ENCODE measurements at regions not wholly inside any gene's neighbourhood (a gene's known extent, or its start where the extent isn't known, plus 50 kb on each side); places are given as distances from the start of the nearest gene placed in this dataset.

GRCh38 chr9:27801545-27801944 lies 228.3 kb upstream of the C9orf72 start:
- 88% methylated on average over 3 of the region's 6 CpGs for WGBS
- no peaks in the 10 kb centered on the region for H3K27me3 ChIP-seq (ENCODE audit: control insufficient read depth in 1 of 2, insufficient read depth in 1 of 2, low read length in 2 of 2)

GRCh38 chr9:27802418-27802817 lies 229.1 kb upstream of the C9orf72 start:
- no peak overlapping the region for H2BK5ac ChIP-seq (ENCODE audit: low read depth, low read length, poor library complexity, severe bottlenecking)
- no peaks in the 10 kb centered on the region for H3K27me3 ChIP-seq (ENCODE audit: control insufficient read depth in 1 of 2, insufficient read depth in 1 of 2, low read length in 2 of 2)
- no peak overlapping the region for H2BK120ac ChIP-seq (ENCODE audit: low read depth, low read length)
- no peak overlapping the region for H3K27ac ChIP-seq (ENCODE audit: low read length, poor library complexity, severe bottlenecking)
- H3K14ac ChIP-seq (ENCODE audit: low read length in 2 of 2), result no peak overlapping the region
- no peak overlapping the region for H3K4ac ChIP-seq (ENCODE audit: low read depth in 1 of 2, low read length in 2 of 2)
- no peak overlapping the region for H3K4me2 ChIP-seq (ENCODE audit: low read length, poor library complexity, severe bottlenecking)
- H2BK12ac ChIP-seq (ENCODE audit: low read length in 2 of 2), result no peak overlapping the region
- no peaks in the 10 kb centered on the region for H3K9me3 ChIP-seq (ENCODE audit: control insufficient read depth, low read length)
- no peak overlapping the region for H3K18ac ChIP-seq (ENCODE audit: low read depth in 1 of 2, low read length in 2 of 2)
- no peak overlapping the region for H2AFZ ChIP-seq (ENCODE audit: low read depth, low read length)
- H3K36me3 ChIP-seq (ENCODE audit: control insufficient read depth in 1 of 2, insufficient read depth in 2 of 2, low read depth in 1 of 2, low read length in 2 of 2), result no peaks in the 10 kb centered on the region
- H2BK15ac ChIP-seq (ENCODE audit: low read depth, poor library complexity, severe bottlenecking), result no peak overlapping the region
- H3K4me3 ChIP-seq (ENCODE audit: insufficient read depth in 1 of 2, low read depth in 1 of 2, low read length in 2 of 2), result no peak overlapping the region
- no peak overlapping the region for H4K91ac ChIP-seq (ENCODE audit: low read length)
- no peak overlapping the region for H2AK5ac ChIP-seq (ENCODE audit: low read length, severe bottlenecking)
- 82% methylated on average over 3 of the region's 3 CpGs for WGBS
- H3K4me1 ChIP-seq (ENCODE audit: control insufficient read depth, insufficient read depth, low read depth, low read length), result no peaks in the 10 kb centered on the region
- H3K23ac ChIP-seq (ENCODE audit: low read length in 2 of 2), result no peak overlapping the region
- H3K9ac ChIP-seq (ENCODE audit: low read length), result no peak overlapping the region
- H3K79me1 ChIP-seq (replicated peaks; ENCODE audit: low read length, poor library complexity, severe bottlenecking), result no peaks in the 10 kb centered on the region
- DNase-seq, result no peak
- no peak overlapping the region for H4K8ac ChIP-seq (ENCODE audit: low read length)

More at GRCh38 chr9:27801545-27801944, 228.3 kb upstream of the C9orf72 start:
- no peak overlapping the region for H3K4me3 ChIP-seq (ENCODE audit: insufficient read depth in 1 of 2, low read depth in 1 of 2, low read length in 2 of 2)
- no peak overlapping the region for H3K9ac ChIP-seq (ENCODE audit: low read length)
- H3K4me1 ChIP-seq (ENCODE audit: control insufficient read depth, insufficient read depth, low read depth, low read length), result no peaks in the 10 kb centered on the region
- H3K4ac ChIP-seq (ENCODE audit: low read depth in 1 of 2, low read length in 2 of 2), result no peak overlapping the region
- H3K14ac ChIP-seq (ENCODE audit: low read length in 2 of 2), result no peak overlapping the region
- no peak overlapping the region for H2BK12ac ChIP-seq (ENCODE audit: low read length in 2 of 2)
- no peak overlapping the region for H2BK120ac ChIP-seq (ENCODE audit: low read depth, low read length)
- H3K79me1 ChIP-seq (replicated peaks; ENCODE audit: low read length, poor library complexity, severe bottlenecking), result no peaks in the 10 kb centered on the region
- H3K4me2 ChIP-seq (ENCODE audit: low read length, poor library complexity, severe bottlenecking), result no peak overlapping the region
- H4K91ac ChIP-seq (ENCODE audit: low read length), result no peak overlapping the region
- DNase-seq, result no peak
- no peak overlapping the region for H4K8ac ChIP-seq (ENCODE audit: low read length)
- H3K36me3 ChIP-seq (ENCODE audit: control insufficient read depth in 1 of 2, insufficient read depth in 2 of 2, low read depth in 1 of 2, low read length in 2 of 2), result no peaks in the 10 kb centered on the region
- no peak overlapping the region for H2BK15ac ChIP-seq (ENCODE audit: low read depth, poor library complexity, severe bottlenecking)
- H3K9me3 ChIP-seq (ENCODE audit: control insufficient read depth, low read length), result no peaks in the 10 kb centered on the region
- H2AK5ac ChIP-seq (ENCODE audit: low read length, severe bottlenecking), result no peak overlapping the region
- H3K23ac ChIP-seq (ENCODE audit: low read length in 2 of 2), result no peak overlapping the region
- H3K18ac ChIP-seq (ENCODE audit: low read depth in 1 of 2, low read length in 2 of 2), result no peak overlapping the region
- H3K27ac ChIP-seq (ENCODE audit: low read length, poor library complexity, severe bottlenecking), result no peak overlapping the region
- H2BK5ac ChIP-seq (ENCODE audit: low read depth, low read length, poor library complexity, severe bottlenecking), result no peak overlapping the region
- no peak overlapping the region for H2AFZ ChIP-seq (ENCODE audit: low read depth, low read length)

- Histone ChIP-seq H3K18ac (ENCODE audit: low read depth in 1 of 2, low read length in 2 of 2) (no peak overlapping the region), H3K4me1 (ENCODE audit: control insufficient read depth, insufficient read depth, low read depth, low read length) (no peaks in the 10 kb centered on the region), H3K4me2 (ENCODE audit: low read length, poor library complexity, severe bottlenecking) (no peak overlapping the region), H3K14ac (ENCODE audit: low read length in 2 of 2) (no peak overlapping the region), H3K9me3 (ENCODE audit: control insufficient read depth, low read length) (peaks cover 4% of the 10 kb centered on the region), H3K4ac (ENCODE audit: low read depth in 1 of 2, low read length in 2 of 2) (no peak overlapping the region), H3K4me3 (ENCODE audit: insufficient read depth in 1 of 2, low read depth in 1 of 2, low read length in 2 of 2) (no peak overlapping the region), H3K9ac (ENCODE audit: low read length) (no peak overlapping the region), H3K36me3 (ENCODE audit: control insufficient read depth in 1 of 2, insufficient read depth in 2 of 2, low read depth in 1 of 2, low read length in 2 of 2) (no peaks in the 10 kb centered on the region), H3K79me1 (replicated peaks; ENCODE audit: low read length, poor library complexity, severe bottlenecking) (no peaks in the 10 kb centered on the region), H4K8ac (ENCODE audit: low read length) (no peak overlapping the region), H3K27ac (ENCODE audit: low read length, poor library complexity, severe bottlenecking) (no peak overlapping the region), H2AFZ (ENCODE audit: low read depth, low read length) (no peak overlapping the region), H2BK120ac (ENCODE audit: low read depth, low read length) (no peak overlapping the region), H3K23ac (ENCODE audit: low read length in 2 of 2) (no peak overlapping the region), H2BK15ac (ENCODE audit: low read depth, poor library complexity, severe bottlenecking) (no peak overlapping the region), H4K91ac (ENCODE audit: low read length) (no peak overlapping the region), H2BK12ac (ENCODE audit: low read length in 2 of 2) (no peak overlapping the region), H3K27me3 (ENCODE audit: control insufficient read depth in 1 of 2, insufficient read depth in 1 of 2, low read length in 2 of 2) (no peaks in the 10 kb centered on the region), H2AK5ac (ENCODE audit: low read length, severe bottlenecking) (no peak overlapping the region), H2BK5ac (ENCODE audit: low read depth, low read length, poor library complexity, severe bottlenecking) (no peak overlapping the region)
- 63% methylated on average over 4 of the region's 4 CpGs for WGBS
- DNase-seq, result no peak
These were observed 235.6 kb upstream of the C9orf72 start for GRCh38 chr9:27808864-27809263.

- H3K14ac ChIP-seq (ENCODE audit: low read length in 2 of 2), result no peak overlapping the region
These were observed 244.5 kb upstream of the C9orf72 start for GRCh38 chr9:27817747-27818146.

More at GRCh38 chr9:27817747-27818146, 244.5 kb upstream of the C9orf72 start:
- Histone ChIP-seq H2BK120ac (ENCODE audit: low read depth, low read length) (no peak overlapping the region), H3K9me3 (ENCODE audit: control insufficient read depth, low read length) (no peaks in the 10 kb centered on the region), H2BK5ac (ENCODE audit: low read depth, low read length, poor library complexity, severe bottlenecking) (no peak overlapping the region), H2BK12ac (ENCODE audit: low read length in 2 of 2) (no peak overlapping the region), H3K4me1 (ENCODE audit: control insufficient read depth, insufficient read depth, low read depth, low read length) (no peaks in the 10 kb centered on the region), H3K27ac (ENCODE audit: low read length, poor library complexity, severe bottlenecking) (no peak overlapping the region), H3K4me3 (ENCODE audit: insufficient read depth in 1 of 2, low read depth in 1 of 2, low read length in 2 of 2) (no peak overlapping the region), H3K18ac (ENCODE audit: low read depth in 1 of 2, low read length in 2 of 2) (no peak overlapping the region), H3K9ac (ENCODE audit: low read length) (no peak overlapping the region), H2AFZ (ENCODE audit: low read depth, low read length) (no peak overlapping the region), H4K8ac (ENCODE audit: low read length) (no peak overlapping the region), H3K36me3 (ENCODE audit: control insufficient read depth in 1 of 2, insufficient read depth in 2 of 2, low read depth in 1 of 2, low read length in 2 of 2) (no peaks in the 10 kb centered on the region), H3K27me3 (ENCODE audit: control insufficient read depth in 1 of 2, insufficient read depth in 1 of 2, low read length in 2 of 2) (no peaks in the 10 kb centered on the region), H2AK5ac (ENCODE audit: low read length, severe bottlenecking) (no peak overlapping the region), H3K4me2 (ENCODE audit: low read length, poor library complexity, severe bottlenecking) (no peak overlapping the region), H3K4ac (ENCODE audit: low read depth in 1 of 2, low read length in 2 of 2) (no peak overlapping the region), H2BK15ac (ENCODE audit: low read depth, poor library complexity, severe bottlenecking) (no peak overlapping the region), H3K23ac (ENCODE audit: low read length in 2 of 2) (no peak overlapping the region), H3K79me1 (replicated peaks; ENCODE audit: low read length, poor library complexity, severe bottlenecking) (no peaks in the 10 kb centered on the region), H4K91ac (ENCODE audit: low read length) (no peak overlapping the region)
- 80% methylated on average over 3 of the region's 3 CpGs for WGBS
- DNase-seq, result no peak
